Testis (tissue), 2 donors: ENCODE measurements at regions not wholly inside any gene's neighbourhood (a gene's known extent, or its start where the extent isn't known, plus 50 kb on each side); places are given as distances from the start of the nearest gene placed in this dataset.

ENCODE experiments used
- CTCF ChIP-seq, 3 experiments: fragments of 450-650 bp in 2 of 3; fragments of 200-600 bp in 1 of 3; sonication (generic) in 1 of 3; IDR thresholded peaks; one replicate each; pipeline ENCODE4 v1.5.1; 2016 to 2019; ENCODE audit warnings: antibody characterized with exemption in 3 of 3, mild to moderate bottlenecking in 2 of 3, moderate library complexity in 1 of 3
- POLR2A ChIP-seq: fragments of 450-650 bp; IDR thresholded peaks from one replicate; pipeline ENCODE4 v1.6.1; 2017; ENCODE audit warnings: antibody characterized with exemption, mild to moderate bottlenecking, moderate library complexity

- TF ChIP-seq CTCF (IDR thresholded peaks at IDR 0.05) (no peak), POLR2A (no peak)
Observed at GRCh38 chr4:137390707-137391106, 141.6 kb downstream of the PCDH18 start.
